ENCODE measurements at regions not wholly inside any gene's neighbourhood (a gene's known extent, or its start where the extent isn't known, plus 50 kb on each side); places are given as distances from the start of the nearest gene placed in this dataset.

- TF ChIP-seq POLR2A (IDR thresholded peaks at IDR 0.05; ENCODE audit: low read depth, low read length) (no peak), TAF1 (IDR thresholded peaks at IDR 0.05; ENCODE audit: borderline replicate concordance, low read depth, low read length) (no peak)
Measured at GRCh38 chr13:75927183-75927669, 291.1 kb downstream of the LMO7 start.
